T-helper 2 cell treated with Interferon-gamma antibody and Interleukin-4, amounts not matched to agents 5 μg/mL and 100 μg/mL, for 36 hours (primary cell): ENCODE measurements at regions not wholly inside any gene's neighbourhood (a gene's known extent, or its start where the extent isn't known, plus 50 kb on each side); places are given as distances from the start of the nearest gene placed in this dataset.
"Not testable (repeated sequence)": the region's sequence is repeated elsewhere in the genome, so short reads cannot be mapped to it uniquely, and the experiment has no call there.

Experiments used
- DNase-seq: peaks from one replicate; pipeline ENCODE4 v3.0.0; 2021; ENCODE audit warnings: low spot score
- H3K27ac Mint-ChIP-seq: one replicate; pipeline ENCODE4 v1.8.0; 2021; ENCODE audit warnings: mild to moderate bottlenecking, mixed read lengths
- H3K27me3 Mint-ChIP-seq: one replicate; pipeline ENCODE4 v1.8.0; 2021; ENCODE audit warnings: low read depth, mixed read lengths
- H3K36me3 Mint-ChIP-seq: one replicate; pipeline ENCODE4 v1.8.0; 2021; ENCODE audit warnings: low read depth, mixed read lengths
- H3K4me1 Mint-ChIP-seq: one replicate; pipeline ENCODE4 v1.8.0; 2021; ENCODE audit warnings: low read depth, mixed read lengths
- H3K4me3 Mint-ChIP-seq: one replicate; pipeline ENCODE4 v1.8.0; 2022; ENCODE audit warnings: mild to moderate bottlenecking, moderate library complexity, mixed read lengths
- H3K9me3 Mint-ChIP-seq: one replicate; pipeline ENCODE4 v1.8.0; 2021; ENCODE audit warnings: mixed read lengths

DNA sequence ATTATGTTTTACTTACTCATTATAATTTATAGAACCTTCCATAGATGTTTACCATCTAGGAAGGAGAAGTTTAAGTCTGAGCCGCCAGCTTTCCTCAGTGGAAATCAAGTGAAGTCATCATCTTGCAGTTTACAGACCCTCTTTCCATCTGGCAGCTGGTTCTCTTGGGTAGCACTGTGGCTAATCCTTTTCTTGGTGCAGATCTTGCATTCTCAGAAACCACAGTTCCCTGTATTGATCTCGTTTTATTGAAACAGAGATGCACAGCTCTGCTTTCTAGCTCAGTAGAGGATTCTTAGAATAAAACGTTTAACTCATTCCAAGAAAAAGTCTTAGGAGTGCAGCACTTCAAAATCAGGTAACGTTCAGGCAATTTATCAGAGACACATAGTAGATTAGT, 1154.7 kb downstream of the FOXD4L5 start:
- not testable (repeated sequence) for H3K27ac Mint-ChIP-seq, H3K4me1 Mint-ChIP-seq, H3K27me3 Mint-ChIP-seq, H3K4me3 Mint-ChIP-seq, H3K36me3 Mint-ChIP-seq, DNase-seq
- H3K9me3 Mint-ChIP-seq: peaks cover 12% of the 10 kb centered on the region

- no peaks in the 10 kb centered on the region for H3K27me3 Mint-ChIP-seq
- H3K4me3 Mint-ChIP-seq: no peak overlapping the region
- H3K4me1 Mint-ChIP-seq: no peaks in the 10 kb centered on the region
- DNase-seq: no peak
- H3K36me3 Mint-ChIP-seq: no peaks in the 10 kb centered on the region
- peaks cover 7% of the 10 kb centered on the region for H3K9me3 Mint-ChIP-seq
- H3K27ac Mint-ChIP-seq: no peak overlapping the region
Measured at GRCh38 chr9:64128572-64128971, 1156.4 kb downstream of the FOXD4L5 start.

- H3K27ac Mint-ChIP-seq, DNase-seq, H3K4me1 Mint-ChIP-seq, H3K4me3 Mint-ChIP-seq, H3K27me3 Mint-ChIP-seq, H3K9me3 Mint-ChIP-seq, H3K36me3 Mint-ChIP-seq: not testable (repeated sequence)
Measured at GRCh38 chr9:64121602-64122001, 1163.4 kb downstream of the FOXD4L5 start.

DNA sequence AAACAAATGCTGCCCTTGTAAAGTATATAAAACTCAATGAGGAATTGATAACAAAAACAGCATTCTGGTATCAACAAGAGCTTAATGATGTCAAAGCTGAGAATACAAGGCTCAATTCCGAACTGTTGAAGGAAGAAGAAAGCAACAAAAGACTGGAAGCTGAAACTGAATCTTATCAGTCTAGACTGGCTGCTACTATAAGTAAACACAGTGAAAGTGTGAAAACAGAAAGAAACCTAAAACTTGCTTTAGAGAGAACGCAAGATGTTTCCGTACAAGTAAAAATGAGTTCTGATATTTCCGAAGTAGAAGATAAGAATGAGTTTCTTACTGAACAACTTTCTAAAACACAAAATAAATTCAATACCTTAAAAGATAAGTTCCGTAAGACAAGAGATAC, 1167.7 kb downstream of the FOXD4L5 start:
- not testable (repeated sequence) for H3K36me3 Mint-ChIP-seq, H3K9me3 Mint-ChIP-seq, H3K27ac Mint-ChIP-seq, H3K4me1 Mint-ChIP-seq, DNase-seq, H3K4me3 Mint-ChIP-seq, H3K27me3 Mint-ChIP-seq

GRCh38 chr9:64107867-64108266, 1177.1 kb downstream of the FOXD4L5 start:
- not testable (repeated sequence) for H3K36me3 Mint-ChIP-seq, H3K4me3 Mint-ChIP-seq, H3K9me3 Mint-ChIP-seq, H3K27ac Mint-ChIP-seq, H3K4me1 Mint-ChIP-seq, H3K27me3 Mint-ChIP-seq, DNase-seq

- not testable (repeated sequence) for H3K4me1 Mint-ChIP-seq, H3K27ac Mint-ChIP-seq, H3K27me3 Mint-ChIP-seq, H3K36me3 Mint-ChIP-seq, DNase-seq, H3K4me3 Mint-ChIP-seq, H3K9me3 Mint-ChIP-seq
Measured at GRCh38 chr9:64107211-64107610, 1177.8 kb downstream of the FOXD4L5 start.

GRCh38 chr9:64105193-64105592, 1179.8 kb downstream of the FOXD4L5 start:
- H3K9me3 Mint-ChIP-seq, H3K27me3 Mint-ChIP-seq, H3K4me1 Mint-ChIP-seq, DNase-seq, H3K27ac Mint-ChIP-seq, H3K36me3 Mint-ChIP-seq, H3K4me3 Mint-ChIP-seq: not testable (repeated sequence)

- not testable (repeated sequence) for H3K27ac Mint-ChIP-seq, H3K4me1 Mint-ChIP-seq, H3K36me3 Mint-ChIP-seq, H3K4me3 Mint-ChIP-seq, H3K9me3 Mint-ChIP-seq, H3K27me3 Mint-ChIP-seq, DNase-seq
Measured at GRCh38 chr9:64101504-64101903, 1183.5 kb downstream of the FOXD4L5 start.

- not testable (repeated sequence) for H3K9me3 Mint-ChIP-seq, H3K27ac Mint-ChIP-seq, H3K36me3 Mint-ChIP-seq, DNase-seq, H3K4me1 Mint-ChIP-seq, H3K4me3 Mint-ChIP-seq, H3K27me3 Mint-ChIP-seq
Measured at GRCh38 chr9:64100571-64101155, 1184.3 kb downstream of the FOXD4L5 start.

DNA sequence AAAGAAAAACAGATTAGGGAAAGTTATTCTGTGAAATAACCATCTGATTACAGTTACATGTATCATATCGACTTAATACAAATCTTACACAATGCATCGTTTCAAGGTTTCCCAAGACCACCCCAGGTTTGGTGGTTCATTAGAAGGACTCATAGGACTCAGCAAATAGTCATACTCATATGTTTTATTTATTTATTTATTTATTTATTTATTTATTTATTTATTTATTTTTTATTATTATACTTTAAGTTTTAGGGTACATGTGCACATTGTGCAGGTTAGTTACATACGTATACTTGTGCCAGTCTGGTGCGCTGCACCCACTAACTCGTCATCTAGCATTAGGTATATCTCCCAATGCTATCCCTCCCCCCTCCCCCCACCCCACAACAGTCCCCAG, 1199.0 kb downstream of the FOXD4L5 start:
- H3K27me3 Mint-ChIP-seq, H3K4me3 Mint-ChIP-seq, DNase-seq, H3K4me1 Mint-ChIP-seq, H3K27ac Mint-ChIP-seq, H3K36me3 Mint-ChIP-seq: not testable (repeated sequence)
- peaks cover 13% of the 10 kb centered on the region for H3K9me3 Mint-ChIP-seq

- not testable (repeated sequence) for H3K36me3 Mint-ChIP-seq, H3K4me3 Mint-ChIP-seq, DNase-seq, H3K27me3 Mint-ChIP-seq, H3K4me1 Mint-ChIP-seq, H3K27ac Mint-ChIP-seq, H3K9me3 Mint-ChIP-seq
Measured at GRCh38 chr9:64071358-64072253, 1213.4 kb downstream of the FOXD4L5 start.

- H3K27me3 Mint-ChIP-seq, H3K36me3 Mint-ChIP-seq, DNase-seq, H3K9me3 Mint-ChIP-seq, H3K27ac Mint-ChIP-seq, H3K4me3 Mint-ChIP-seq, H3K4me1 Mint-ChIP-seq: not testable (repeated sequence)
Measured at GRCh38 chr9:64070611-64071357, 1214.2 kb downstream of the FOXD4L5 start.

DNA sequence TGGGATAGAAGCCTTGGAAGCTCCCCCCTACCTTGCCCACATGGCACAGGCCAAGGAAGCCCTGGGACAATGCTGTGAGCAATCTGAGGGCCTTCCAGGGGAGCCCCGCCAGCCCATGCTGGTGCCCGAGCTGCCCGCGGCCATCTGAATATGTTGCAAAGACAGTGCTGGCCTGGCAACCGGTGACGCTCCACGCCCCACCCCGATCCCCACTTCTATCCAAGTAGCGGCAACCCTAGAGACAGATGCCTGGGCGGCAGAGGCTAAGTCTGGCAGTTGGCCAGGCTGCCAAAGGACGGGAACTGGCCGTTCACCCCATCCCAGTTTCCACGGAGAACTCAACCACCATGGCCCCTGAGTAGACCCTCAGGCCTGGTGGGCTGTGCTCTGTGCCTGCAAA, 1214.9 kb downstream of the FOXD4L5 start:
- H3K4me3 Mint-ChIP-seq, H3K27me3 Mint-ChIP-seq, DNase-seq, H3K4me1 Mint-ChIP-seq, H3K9me3 Mint-ChIP-seq, H3K36me3 Mint-ChIP-seq, H3K27ac Mint-ChIP-seq: not testable (repeated sequence)

- H3K4me1 Mint-ChIP-seq: no peaks in the 10 kb centered on the region
- H3K27me3 Mint-ChIP-seq: no peaks in the 10 kb centered on the region
- DNase-seq: no peak
- H3K27ac Mint-ChIP-seq: no peak overlapping the region
- H3K36me3 Mint-ChIP-seq: no peaks in the 10 kb centered on the region
- peaks cover 18% of the 10 kb centered on the region for H3K9me3 Mint-ChIP-seq
- no peak overlapping the region for H3K4me3 Mint-ChIP-seq
Measured at GRCh38 chr9:64066736-64067368, 1218.2 kb downstream of the FOXD4L5 start.
